ENCODE measurements at regions not wholly inside any gene's neighbourhood (a gene's known extent, or its start where the extent isn't known, plus 50 kb on each side); places are given as distances from the start of the nearest gene placed in this dataset.

DNA sequence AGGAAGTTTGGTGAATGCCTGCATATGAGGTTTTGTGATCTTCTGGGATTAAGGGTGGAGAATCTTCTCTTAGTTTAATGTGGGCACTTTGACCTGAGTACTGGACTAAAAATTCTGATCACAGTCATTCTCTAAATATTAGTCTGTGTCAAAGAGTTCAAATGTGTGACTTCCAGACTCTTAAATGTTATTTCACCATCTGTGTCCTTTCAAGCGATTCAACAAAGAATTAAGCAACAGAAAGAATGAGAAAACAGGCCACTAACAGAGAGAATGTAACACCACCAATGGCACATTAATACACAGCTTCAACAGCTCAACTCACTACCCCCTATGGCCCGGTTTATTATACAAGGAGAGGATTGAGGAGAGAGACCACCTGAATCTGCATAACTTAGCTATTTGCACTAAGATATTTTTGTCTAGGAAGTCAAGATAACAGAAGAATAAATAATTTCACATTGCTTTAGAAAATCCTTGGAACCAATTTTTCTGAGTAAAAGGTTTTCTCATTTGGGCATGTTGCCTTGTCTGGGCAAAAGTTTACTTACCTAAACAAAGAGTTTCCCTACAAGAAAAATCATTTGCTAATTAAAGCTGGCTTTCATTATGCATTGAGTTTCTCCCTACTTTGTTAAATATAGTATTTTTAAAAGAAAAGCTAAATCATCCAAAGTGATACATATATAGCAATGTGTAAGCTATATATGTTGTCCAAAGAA lies 1313.7 kb downstream of the NCAM2 start:
- TF ChIP-seq POLR2A (IDR thresholded peaks at IDR 0.05; ENCODE audit: low read length), result no peak
- no peak for TF ChIP-seq GATA1 (IDR thresholded peaks at IDR 0.05; ENCODE audit: low read depth, low read length)
